Left lung (tissue), 4 donors: ENCODE measurements at regions not wholly inside any gene's neighbourhood (a gene's known extent, or its start where the extent isn't known, plus 50 kb on each side); places are given as distances from the start of the nearest gene placed in this dataset.
"Not testable (repeated sequence)": the region's sequence is repeated elsewhere in the genome, so short reads cannot be mapped to it uniquely, and the experiment has no call there.

Experiments used
- ATAC-seq: fragments of 200-7000 bp; cut with Tn5 transposase; one replicate; pipeline ENCODE4 v1.9.1; 2020; ENCODE audit warnings: moderate library complexity
- DNase-seq, 4 donors: peaks; one replicate each; pipeline ENCODE4 v3.0.0-alpha.2; 2013 to 2020
- H3K27ac ChIP-seq, 2 donors: fragments of 200-600 bp; sonication (generic) in 1 of 2; one replicate each; pipeline versions ENCODE4 v1.5.0 to v1.8.0; 2020 to 2021
- H3K27me3 ChIP-seq, 2 donors: fragments of 200-600 bp; sonication (generic) in 1 of 2; one replicate each; pipeline versions ENCODE4 v1.5.0 to v1.8.0; 2020 to 2021
- H3K36me3 ChIP-seq, 2 donors: fragments of 200-600 bp; sonication (generic) in 1 of 2; one replicate each; pipeline versions ENCODE4 v1.5.0 to v1.8.0; 2020 to 2021
- H3K4me1 ChIP-seq, 2 donors: fragments of 200-600 bp; one replicate each; pipeline ENCODE4 v1.8.0; 2021
- H3K4me3 ChIP-seq, 2 donors: fragments of 200-600 bp; sonication (generic) in 1 of 2; one replicate each; pipeline versions ENCODE4 v1.5.0 to v1.8.0; 2020 to 2021; ENCODE audit warnings: mild to moderate bottlenecking in 1 of 2
- H3K9me3 ChIP-seq, 2 donors: fragments of 200-600 bp; sonication (generic) in 1 of 2; one replicate each; pipeline versions ENCODE4 v1.5.0 to v1.8.0; 2020 to 2021
- intact Hi-C, 2 donors: fragments of 100-400 bp; cut with DNase I; formaldehyde crosslinking; loops; one replicate each; pipeline versions ENCODE4 v1.11.2 to v1.14.2; 2022
- TF ChIP-seq, protein P1 (sequence below), 2 donors: fragments of 200-600 bp; sonication (generic) in 1 of 2; IDR thresholded peaks; one replicate each; pipeline versions ENCODE4 v1.5.0 to v1.8.0; 2021; ENCODE audit warnings: antibody characterized with exemption in 2 of 2
- donor health status: DM: no; HTN: yes; CAD: no.
- donor health status: DM: no; HTN: no; CAD: no.

DNA sequence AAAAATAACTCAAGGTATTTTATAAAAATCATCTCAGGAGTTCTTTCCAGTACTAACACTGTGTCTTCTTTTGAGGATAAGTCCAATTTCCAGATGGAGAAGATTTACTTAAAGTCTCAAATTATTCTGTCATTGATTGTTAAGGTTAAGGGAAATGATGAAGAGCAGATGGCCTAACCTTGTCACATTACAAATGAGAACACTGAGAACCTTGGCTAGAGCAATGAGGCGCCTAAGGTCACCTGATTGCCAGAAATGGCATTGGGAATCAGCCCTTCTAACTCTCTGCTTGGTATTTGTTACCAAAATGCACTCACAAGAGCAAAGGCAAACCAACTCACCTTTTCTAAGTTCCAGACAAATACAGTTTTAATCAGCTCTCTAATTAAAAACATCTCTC lies 835.1 kb downstream of the RNF144A start:
- intact Hi-C loops = no loop called here
- H3K4me1 ChIP-seq = no peaks in the 10 kb centered on the region
- H3K9me3 ChIP-seq = peaks cover 0 to 20% of the 10 kb centered on the region in 2 donors
- TF ChIP-seq, protein P1, sequence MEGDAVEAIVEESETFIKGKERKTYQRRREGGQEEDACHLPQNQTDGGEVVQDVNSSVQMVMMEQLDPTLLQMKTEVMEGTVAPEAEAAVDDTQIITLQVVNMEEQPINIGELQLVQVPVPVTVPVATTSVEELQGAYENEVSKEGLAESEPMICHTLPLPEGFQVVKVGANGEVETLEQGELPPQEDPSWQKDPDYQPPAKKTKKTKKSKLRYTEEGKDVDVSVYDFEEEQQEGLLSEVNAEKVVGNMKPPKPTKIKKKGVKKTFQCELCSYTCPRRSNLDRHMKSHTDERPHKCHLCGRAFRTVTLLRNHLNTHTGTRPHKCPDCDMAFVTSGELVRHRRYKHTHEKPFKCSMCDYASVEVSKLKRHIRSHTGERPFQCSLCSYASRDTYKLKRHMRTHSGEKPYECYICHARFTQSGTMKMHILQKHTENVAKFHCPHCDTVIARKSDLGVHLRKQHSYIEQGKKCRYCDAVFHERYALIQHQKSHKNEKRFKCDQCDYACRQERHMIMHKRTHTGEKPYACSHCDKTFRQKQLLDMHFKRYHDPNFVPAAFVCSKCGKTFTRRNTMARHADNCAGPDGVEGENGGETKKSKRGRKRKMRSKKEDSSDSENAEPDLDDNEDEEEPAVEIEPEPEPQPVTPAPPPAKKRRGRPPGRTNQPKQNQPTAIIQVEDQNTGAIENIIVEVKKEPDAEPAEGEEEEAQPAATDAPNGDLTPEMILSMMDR (IDR thresholded peaks at IDR 0.05) = no peak
- DNase-seq (no peak), ATAC-seq (no peak)
- H3K36me3 ChIP-seq = no peaks in the 10 kb centered on the region
- no peak overlapping the region for H3K27ac ChIP-seq
- no peaks in the 10 kb centered on the region for H3K27me3 ChIP-seq
- H3K4me3 ChIP-seq = no peak overlapping the region

- TF ChIP-seq, protein P1 (IDR thresholded peaks at IDR 0.05) = no peak
Measured at GRCh38 chr2:7753777-7754176, 836.6 kb downstream of the RNF144A start.

GRCh38 chr2:7755879-7756278 lies 838.7 kb downstream of the RNF144A start:
- Histone ChIP-seq H3K27ac (no peak overlapping the region), H3K36me3 (no peaks in the 10 kb centered on the region), H3K27me3 (no peaks in the 10 kb centered on the region), H3K4me1 (no peaks in the 10 kb centered on the region), H3K9me3 (peaks cover 0 to 35% of the 10 kb centered on the region in 2 donors), H3K4me3 (no peak overlapping the region)
- DNase-seq (no peak), ATAC-seq (no peak)
- TF ChIP-seq, protein P1 (IDR thresholded peaks at IDR 0.05) = no peak
- intact Hi-C loops = no loop called here

More at GRCh38 chr2:7753777-7754176, 836.6 kb downstream of the RNF144A start:
- DNase-seq (no peak), ATAC-seq (no peak)
- H3K4me1 ChIP-seq = no peaks in the 10 kb centered on the region
- no peak overlapping the region for H3K4me3 ChIP-seq
- peaks cover 0 to 32% of the 10 kb centered on the region in 2 donors for H3K9me3 ChIP-seq
- H3K36me3 ChIP-seq = no peaks in the 10 kb centered on the region
- no peaks in the 10 kb centered on the region for H3K27me3 ChIP-seq
- no peak overlapping the region for H3K27ac ChIP-seq
- intact Hi-C loops = no loop called here

DNA sequence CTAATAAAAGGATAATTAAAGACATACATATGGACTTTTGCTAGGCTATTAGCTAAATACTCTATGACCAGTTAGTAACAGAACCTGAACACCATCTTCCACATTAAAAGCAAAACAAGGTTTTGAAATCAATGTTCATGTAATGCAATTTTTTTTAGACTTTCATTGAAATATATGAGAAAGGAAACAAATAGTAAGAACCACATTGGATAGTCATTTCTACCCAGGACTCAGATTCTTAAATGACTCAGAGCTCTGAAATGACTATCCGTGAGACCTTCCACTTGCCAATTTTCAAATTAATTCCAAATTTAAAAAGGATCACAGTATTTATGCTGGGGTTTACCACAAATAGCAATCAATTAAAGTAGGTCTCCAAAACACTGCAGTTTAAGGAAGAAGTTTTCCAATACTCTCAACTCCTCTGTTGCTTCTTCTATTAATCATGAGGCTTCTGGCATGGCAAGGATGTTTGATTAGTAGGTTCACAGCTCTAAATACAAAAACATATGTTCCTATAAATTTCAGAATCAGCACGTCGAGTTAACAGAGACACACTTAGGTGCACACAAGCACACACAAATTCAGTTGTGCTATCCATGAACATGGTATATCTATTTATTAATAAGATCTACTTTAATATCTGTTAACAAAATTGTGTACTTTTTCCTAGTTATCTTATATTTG lies 841.0 kb downstream of the RNF144A start:
- H3K4me1 ChIP-seq = no peaks in the 10 kb centered on the region
- no peak overlapping the region for H3K4me3 ChIP-seq
- H3K27me3 ChIP-seq = no peaks in the 10 kb centered on the region
- intact Hi-C loops = no loop called here
- H3K27ac ChIP-seq = no peak overlapping the region
- peaks cover 0 to 37% of the 10 kb centered on the region in 2 donors for H3K9me3 ChIP-seq
- no peaks in the 10 kb centered on the region for H3K36me3 ChIP-seq
- DNase-seq = no peak
- no peak for ATAC-seq
- TF ChIP-seq, protein P1 (IDR thresholded peaks at IDR 0.05) = no peak

DNA sequence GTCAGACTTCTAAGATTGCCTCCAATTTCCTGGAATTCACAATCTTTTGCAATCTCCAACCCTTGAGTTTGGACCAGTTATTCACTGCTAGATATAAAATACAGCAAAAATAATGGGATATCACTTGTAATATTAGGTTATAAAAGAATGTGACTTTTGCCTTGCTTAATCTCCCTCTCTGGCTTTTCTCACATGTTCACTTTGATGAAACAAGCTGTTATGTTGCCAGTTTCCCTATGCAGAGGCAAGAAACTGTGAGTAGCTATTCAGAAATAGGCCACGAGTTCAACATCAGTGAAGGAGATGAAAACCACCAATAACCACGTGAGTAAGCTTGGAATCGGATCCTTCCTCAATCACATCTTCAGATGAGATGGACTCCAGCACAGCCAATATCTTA lies 842.7 kb downstream of the RNF144A start:
- no peak for DNase-seq
- TF ChIP-seq, protein P1 (IDR thresholded peaks at IDR 0.05) = no peak
- H3K4me1 ChIP-seq = no peaks in the 10 kb centered on the region
- H3K4me3 ChIP-seq = no peak overlapping the region
- no peak for ATAC-seq
- no peaks in the 10 kb centered on the region for H3K27me3 ChIP-seq
- no peak overlapping the region for H3K27ac ChIP-seq
- H3K9me3 ChIP-seq = peaks cover 0 to 36% of the 10 kb centered on the region in 2 donors
- H3K36me3 ChIP-seq = no peaks in the 10 kb centered on the region
- intact Hi-C loops = no loop called here

GRCh38 chr2:7763418-7763817 lies 846.2 kb downstream of the RNF144A start:
- H3K27ac ChIP-seq, ATAC-seq, H3K4me3 ChIP-seq, intact Hi-C loops, H3K4me1 ChIP-seq, DNase-seq, H3K27me3 ChIP-seq, H3K36me3 ChIP-seq: not testable (repeated sequence)
- peaks cover 0 to 25% of the 10 kb centered on the region in 2 donors for H3K9me3 ChIP-seq
